ENCODE measurements at regions not wholly inside any gene's neighbourhood (a gene's known extent, or its start where the extent isn't known, plus 50 kb on each side); places are given as distances from the start of the nearest gene placed in this dataset.

- TF ChIP-seq POLR2A (IDR thresholded peaks at IDR 0.05): no peak
- TF ChIP-seq CTCF (IDR thresholded peaks at IDR 0.05): no peak
- TF ChIP-seq EP300 (IDR thresholded peaks at IDR 0.05): no peak
- TF ChIP-seq POLR2AphosphoS5 (IDR thresholded peaks at IDR 0.05): no peak
Observed at GRCh38 chr1:34361781-34362357, 185.2 kb downstream of the C1orf94 start.
